OCI-LY7 (cell line): ENCODE measurements at regions not wholly inside any gene's neighbourhood (a gene's known extent, or its start where the extent isn't known, plus 50 kb on each side); places are given as distances from the start of the nearest gene placed in this dataset.
A peak's percentile ranks its signal among the peaks of the same experiment; 100 is the strongest.

ENCODE experiments used
- BruUV-seq: library from RNA; stranded (reverse); fragments of 400-500 nt; replicated peaks from 2 replicates; lab custom pipeline; 2021; lab: Mats Ljungman, UMichigan
- CTCF ChIA-PET: fragments of 300-600 bp; sonication (Branson Sonifier 250); formaldehyde crosslinking; loops from one replicate; lab custom pipeline; 2022; ENCODE audit warnings: antibody characterized with exemption; ENCODE audit not compliant: unreplicated experiment; lab: Charles Lee
- POLR2A ChIA-PET: fragments of 300-600 bp; sonication (Branson Sonifier 250); formaldehyde crosslinking; loops from one replicate; lab custom pipeline; 2022; ENCODE audit warnings: antibody characterized with exemption; lab: Charles Lee
- DNase-seq: peaks from one replicate; pipeline ENCODE4 v3.0.0-alpha.2; 2015; ENCODE audit warnings: low spot score
- H2AFZ ChIP-seq: fragments of 200-600 bp; sonication (generic), shearing (Covaris generic); 2 replicates; pipeline ENCODE4 v1.6.1; 2014; ENCODE audit warnings: mild to moderate bottlenecking, antibody characterized with exemption, low read length, moderate library complexity
- H3K27ac ChIP-seq: fragments of 200-600 bp; sonication (generic); 2 replicates; pipeline ENCODE4 v1.5.1; 2014; ENCODE audit warnings: mixed run types, low read depth, mild to moderate bottlenecking, moderate library complexity, low read length, inconsistent platforms; ENCODE audit not compliant: poor library complexity, severe bottlenecking
- H3K36me3 ChIP-seq: fragments of 200-600 bp; sonication (generic); 2 replicates; pipeline ENCODE4 v1.6.1; 2014; ENCODE audit warnings: mild to moderate bottlenecking, antibody characterized with exemption, low read length, moderate library complexity, mixed read lengths; ENCODE audit not compliant: insufficient read depth
- H3K4me1 ChIP-seq: fragments of 200-600 bp; sonication (generic); 2 replicates; pipeline ENCODE4 v1.5.1; 2014; ENCODE audit warnings: mild to moderate bottlenecking, low read length; ENCODE audit not compliant: insufficient read depth, poor library complexity, severe bottlenecking
- H3K4me2 ChIP-seq: fragments of 200-600 bp; sonication (generic); 2 replicates; pipeline ENCODE4 v1.6.1; 2014; ENCODE audit warnings: mild to moderate bottlenecking, low read length
- H3K4me3 ChIP-seq: fragments of 200-600 bp; sonication (generic); 2 replicates; pipeline ENCODE4 v1.5.1; 2014; ENCODE audit warnings: mild to moderate bottlenecking, low read depth, low read length; ENCODE audit not compliant: poor library complexity, severe bottlenecking
- H3K79me2 ChIP-seq: fragments of 200-600 bp; sonication (generic); 2 replicates; pipeline ENCODE4 v1.6.1; 2016; ENCODE audit warnings: low read depth, mild to moderate bottlenecking, low read length, moderate library complexity, mixed read lengths; ENCODE audit not compliant: insufficient read depth
- H3K9me2 ChIP-seq: fragments of 200-600 bp; sonication (generic); 2 replicates; pipeline ENCODE4 v1.6.1; 2016; ENCODE audit warnings: mild to moderate bottlenecking, low read length, mixed read lengths; ENCODE audit not compliant: insufficient read depth
- H3K9me3 ChIP-seq: fragments of 200-600 bp; sonication (generic); 2 replicates; pipeline ENCODE4 v1.6.1; 2014; ENCODE audit warnings: mild to moderate bottlenecking, mixed run types, low read length, mixed read lengths
- H4K20me1 ChIP-seq: fragments of 200-600 bp; sonication (generic); 2 replicates; pipeline ENCODE4 v1.6.1; 2014; ENCODE audit warnings: mild to moderate bottlenecking, antibody characterized with exemption, low read length, moderate library complexity, mixed read lengths; ENCODE audit not compliant: insufficient read depth
- CTCF ChIP-seq: fragments of 200-600 bp; sonication (generic); conservative IDR thresholded peaks from 2 replicates; pipeline ENCODE4 v1.5.1; 2014; ENCODE audit warnings: mild to moderate bottlenecking, antibody characterized with exemption, low read length, moderate library complexity, mixed read lengths
- EZH2phosphoT487 ChIP-seq: fragments of 200-600 bp; sonication (generic); IDR thresholded peaks from 2 replicates; pipeline ENCODE4 v1.6.1; 2018; ENCODE audit warnings: low read depth, borderline replicate concordance, mild to moderate bottlenecking, mixed run types, antibody characterized with exemption, low read length, moderate library complexity, mixed read lengths
- intact Hi-C: fragments of 100-400 bp; cut with micrococcal nuclease; formaldehyde crosslinking; loops from one replicate; pipeline ENCODE4 v1.10.0; 2022; ENCODE audit not compliant: unreplicated experiment

DNA sequence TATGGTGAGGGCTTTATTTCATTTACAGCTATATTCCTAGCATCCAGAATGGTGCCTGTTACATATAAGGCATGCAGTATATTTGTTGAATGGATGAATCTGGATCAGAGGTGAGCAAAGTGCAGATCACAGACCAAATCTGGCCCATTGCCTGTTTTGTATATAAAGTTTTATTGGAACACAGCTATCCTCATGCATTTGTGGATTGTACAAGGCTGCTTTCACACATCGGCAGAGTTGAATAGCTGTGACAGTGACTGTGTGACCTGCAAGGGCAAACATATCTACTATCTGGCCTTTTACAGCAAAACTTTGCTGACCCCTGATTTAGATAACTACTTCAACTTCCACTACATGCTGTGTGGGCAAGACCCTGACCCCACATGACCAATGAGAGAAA is 54.0 kb upstream of the MRPS6 start:
- peaks cover 69% of the 10 kb centered on the region for H3K4me1 ChIP-seq
- H3K27ac ChIP-seq, result peak overlapping the region; percentile 98
- H3K9me2 ChIP-seq, result no peaks in the 10 kb centered on the region
- peak overlapping the region; percentile 42 for H3K4me3 ChIP-seq
- H3K9me3 ChIP-seq, result peaks cover 29% of the 10 kb centered on the region; the same call in 1 of the 2 replicates
- H3K79me2 ChIP-seq, result no peaks in the 10 kb centered on the region
- H3K4me2 ChIP-seq, result peak overlapping the region; percentile 74
- intact Hi-C loops, result no loop called here
- TF ChIP-seq EZH2phosphoT487 (no peak), CTCF (no peak)
- DNase-seq, result peak; percentile 37
- no peaks in the 10 kb centered on the region for H4K20me1 ChIP-seq
- BruUV-seq, result no TSS peak
- peak overlapping the region; percentile 78; the same call in 1 of the 2 replicates for H2AFZ ChIP-seq
- CTCF ChIA-PET, result interaction anchor here (0.6 to 0.9 kb wide), 4 partner anchors 11 to 335 kb away, joined by 3 read pairs; partner anchors contain the start of genes MRPS6 and SLC5A3
- H3K36me3 ChIP-seq, result peaks cover 13% of the 10 kb centered on the region
- POLR2A ChIA-PET, result interaction anchor here (0.6 to 1.0 kb wide), 5 partner anchors 18 to 532 kb away, joined by 3 to 5 read pairs (median 3); no protein-coding TSS in a partner anchor

GRCh38 chr21:34018910-34019309 is 54.5 kb upstream of the MRPS6 start:
- TF ChIP-seq CTCF (no peak), EZH2phosphoT487 (no peak)
- H3K4me1 ChIP-seq, result peaks cover 69% of the 10 kb centered on the region
- H3K27ac ChIP-seq, result peak overlapping the region; percentile 98
- peak overlapping the region; percentile 74 for H3K4me2 ChIP-seq
- H3K36me3 ChIP-seq, result peaks cover 13% of the 10 kb centered on the region
- no TSS peak for BruUV-seq
- peak; percentile 83 for DNase-seq
- peak overlapping the region; percentile 78 for H2AFZ ChIP-seq
- POLR2A ChIA-PET, result interaction anchor here (0.6 to 1.0 kb wide), 3 partner anchors 18 to 22 kb away, joined by 3 to 4 read pairs (median 3); no protein-coding TSS in a partner anchor
- H3K9me3 ChIP-seq, result peaks cover 31% of the 10 kb centered on the region; the same call in 1 of the 2 replicates
- intact Hi-C loops, result no loop called here
- no peaks in the 10 kb centered on the region for H4K20me1 ChIP-seq
- H3K9me2 ChIP-seq, result no peaks in the 10 kb centered on the region
- CTCF ChIA-PET, result interaction anchor here (0.6 to 0.9 kb wide), 2 partner anchors 55 to 95 kb away, joined by 3 read pairs; partner anchors contain the start of genes MRPS6 and SLC5A3
- H3K79me2 ChIP-seq, result no peaks in the 10 kb centered on the region
- H3K4me3 ChIP-seq, result peak overlapping the region; percentile 42

DNA sequence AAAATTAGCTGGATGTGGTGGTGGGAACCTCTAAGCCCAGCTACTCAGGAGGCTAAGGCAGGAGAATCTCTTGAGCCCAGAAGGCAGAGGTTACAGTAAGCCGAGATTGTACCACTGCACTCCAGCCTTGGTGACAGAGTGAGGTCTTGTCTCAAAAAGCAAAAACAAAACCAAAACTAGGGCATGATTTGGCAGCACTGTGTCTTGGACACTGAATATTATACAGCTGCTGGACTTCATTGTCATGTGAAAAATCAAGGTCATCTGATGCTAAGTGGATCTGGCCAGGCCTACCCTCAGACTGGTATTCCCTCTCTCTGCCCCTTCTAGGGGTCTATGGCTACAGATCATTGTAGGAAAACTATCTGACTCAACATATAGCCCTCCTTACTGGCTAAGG is 55.2 kb upstream of the MRPS6 start:
- peak overlapping the region; percentile 98 for H3K27ac ChIP-seq

More for the DNA sequence above, 55.2 kb upstream of the MRPS6 start:
- H3K4me3 ChIP-seq, result peak overlapping the region; percentile 42
- H3K9me3 ChIP-seq, result peaks cover 31% of the 10 kb centered on the region; the same call in 1 of the 2 replicates
- peak; percentile 21 for DNase-seq
- ChIA-PET CTCF (interaction anchor here (0.8 kb wide), 1 partner anchor 69 kb away, joined by 4 read pairs; no protein-coding TSS in a partner anchor), POLR2A (interaction anchor here (1.0 to 1.3 kb wide), 4 partner anchors 20 to 82 kb away, joined by 3 to 4 read pairs (median 3); no protein-coding TSS in a partner anchor)
- H3K9me2 ChIP-seq, result no peaks in the 10 kb centered on the region
- no TSS peak for BruUV-seq
- H3K4me2 ChIP-seq, result peak overlapping the region; percentile 74
- peaks cover 62% of the 10 kb centered on the region for H3K4me1 ChIP-seq
- H3K79me2 ChIP-seq, result no peaks in the 10 kb centered on the region
- intact Hi-C loops, result no loop called here
- peaks cover 13% of the 10 kb centered on the region for H3K36me3 ChIP-seq
- peak overlapping the region; percentile 78; the same call in 1 of the 2 replicates for H2AFZ ChIP-seq
- TF ChIP-seq CTCF (no peak), EZH2phosphoT487 (no peak)
- no peaks in the 10 kb centered on the region for H4K20me1 ChIP-seq
